DND-41 (cell line): ENCODE measurements at regions not wholly inside any gene's neighbourhood (a gene's known extent, or its start where the extent isn't known, plus 50 kb on each side); places are given as distances from the start of the nearest gene placed in this dataset.
"Not testable (repeated sequence)": the region's sequence is repeated elsewhere in the genome, so short reads cannot be mapped to it uniquely, and the experiment has no call there.

Experiments used
- ATAC-seq: fragments of 200-7000 bp; cut with Tn5 transposase; 3 replicates; pipeline ENCODE4 v1.9.1; 2021; ENCODE audit warnings: low read depth; ENCODE audit not compliant: insufficient read depth
- DNase-seq: peaks from one replicate; pipeline ENCODE4 v3.0.0-alpha.2; 2020
- H2AFZ ChIP-seq: 2 replicates; pipeline ENCODE4 v1.6.0; 2012; ENCODE audit warnings: low read depth, low read length
- H3K27ac ChIP-seq: 2 replicates; pipeline ENCODE4 v1.5.1; 2012; ENCODE audit warnings: low read length, inconsistent platforms
- H3K27me3 ChIP-seq: fragments of 200-600 bp; sonication (generic); 2 replicates; pipeline ENCODE4 v1.6.0; 2012; ENCODE audit warnings: low read length, mild to moderate bottlenecking, inconsistent platforms; ENCODE audit not compliant: insufficient read depth, poor library complexity
- H3K36me3 ChIP-seq: 2 replicates; pipeline ENCODE4 v1.5.1; 2012; ENCODE audit warnings: low read length, inconsistent platforms; ENCODE audit not compliant: insufficient read depth
- H3K4me1 ChIP-seq: 2 replicates; pipeline ENCODE4 v1.5.1; 2012; ENCODE audit warnings: mild to moderate bottlenecking, low read length; ENCODE audit not compliant: insufficient read depth
- H3K4me2 ChIP-seq: 2 replicates; pipeline ENCODE4 v1.6.0; 2012; ENCODE audit warnings: mild to moderate bottlenecking, moderate library complexity, low read length, inconsistent platforms; ENCODE audit not compliant: insufficient read depth
- H3K4me3 ChIP-seq, 2 experiments: fragments of 200-600 bp in 1 of 2; shearing (Covaris generic) in 1 of 2; 2 replicates each; pipeline ENCODE4 v1.5.1; 2012 to 2016; ENCODE audit warnings: inconsistent platforms in 2 of 2, low read length in 2 of 2, mild to moderate bottlenecking in 2 of 2, low read depth in 1 of 2, moderate library complexity in 1 of 2
- H3K79me2 ChIP-seq: 2 replicates; pipeline ENCODE4 v1.6.0; 2012; ENCODE audit warnings: low read length, inconsistent platforms; ENCODE audit not compliant: insufficient read depth
- H3K9ac ChIP-seq: 2 replicates; pipeline ENCODE4 v1.6.0; 2012; ENCODE audit warnings: low read depth, mild to moderate bottlenecking, inconsistent platforms, low read length, moderate library complexity
- H3K9me3 ChIP-seq: 2 replicates; pipeline ENCODE4 v1.5.1; 2012; ENCODE audit warnings: low read length, moderate library complexity, mild to moderate bottlenecking, inconsistent platforms; ENCODE audit not compliant: insufficient read depth, severe bottlenecking
- H4K20me1 ChIP-seq: 2 replicates; pipeline ENCODE4 v1.6.0; 2012; ENCODE audit warnings: low read length; ENCODE audit not compliant: insufficient read depth
- EZH2 ChIP-seq: IDR thresholded peaks from 3 replicates; pipeline ENCODE4 v1.6.1; 2012; ENCODE audit warnings: borderline replicate concordance, low read depth, mild to moderate bottlenecking, moderate library complexity, low read length, inconsistent platforms; ENCODE audit not compliant: severe bottlenecking
- TF ChIP-seq, protein P1 (sequence below): IDR thresholded peaks from 2 replicates; pipeline ENCODE4 v1.5.1; 2012; ENCODE audit warnings: borderline replicate concordance, low read length, moderate library complexity, mild to moderate bottlenecking; ENCODE audit not compliant: poor library complexity, severe bottlenecking; ENCODE audit errors: extremely low read depth

DNA sequence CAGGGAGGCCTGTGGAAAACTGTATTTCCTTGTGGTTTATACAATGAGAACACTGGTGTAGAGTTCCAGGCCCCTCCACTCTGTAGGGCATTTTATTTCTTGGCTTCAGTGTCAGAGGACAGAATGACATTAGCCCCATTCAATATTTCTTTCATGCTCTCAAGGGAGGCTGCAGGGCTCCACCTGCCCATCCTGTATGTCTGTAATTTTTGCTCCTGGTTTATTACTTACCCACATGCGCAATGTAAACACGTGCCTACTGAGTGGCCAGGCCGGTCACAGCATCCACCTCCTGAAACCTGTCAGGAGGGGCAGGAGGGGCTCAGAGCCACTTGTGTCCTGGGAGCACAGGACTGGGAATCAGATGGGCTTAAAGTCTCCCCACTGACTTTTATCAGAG, 82.4 kb downstream of the GADD45G start:
- H3K9me3 ChIP-seq, result no peaks in the 10 kb centered on the region
- no peak overlapping the region for H3K4me3 ChIP-seq
- no peak for TF ChIP-seq EZH2
- TF ChIP-seq, protein P1, sequence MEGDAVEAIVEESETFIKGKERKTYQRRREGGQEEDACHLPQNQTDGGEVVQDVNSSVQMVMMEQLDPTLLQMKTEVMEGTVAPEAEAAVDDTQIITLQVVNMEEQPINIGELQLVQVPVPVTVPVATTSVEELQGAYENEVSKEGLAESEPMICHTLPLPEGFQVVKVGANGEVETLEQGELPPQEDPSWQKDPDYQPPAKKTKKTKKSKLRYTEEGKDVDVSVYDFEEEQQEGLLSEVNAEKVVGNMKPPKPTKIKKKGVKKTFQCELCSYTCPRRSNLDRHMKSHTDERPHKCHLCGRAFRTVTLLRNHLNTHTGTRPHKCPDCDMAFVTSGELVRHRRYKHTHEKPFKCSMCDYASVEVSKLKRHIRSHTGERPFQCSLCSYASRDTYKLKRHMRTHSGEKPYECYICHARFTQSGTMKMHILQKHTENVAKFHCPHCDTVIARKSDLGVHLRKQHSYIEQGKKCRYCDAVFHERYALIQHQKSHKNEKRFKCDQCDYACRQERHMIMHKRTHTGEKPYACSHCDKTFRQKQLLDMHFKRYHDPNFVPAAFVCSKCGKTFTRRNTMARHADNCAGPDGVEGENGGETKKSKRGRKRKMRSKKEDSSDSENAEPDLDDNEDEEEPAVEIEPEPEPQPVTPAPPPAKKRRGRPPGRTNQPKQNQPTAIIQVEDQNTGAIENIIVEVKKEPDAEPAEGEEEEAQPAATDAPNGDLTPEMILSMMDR, result no peak
- DNase-seq (no peak), ATAC-seq (no peak)
- H3K9ac ChIP-seq, result no peak overlapping the region
- H3K4me2 ChIP-seq, result no peak overlapping the region
- no peak overlapping the region for H3K27ac ChIP-seq
- H3K79me2 ChIP-seq, result no peaks in the 10 kb centered on the region
- no peaks in the 10 kb centered on the region for H3K4me1 ChIP-seq
- H2AFZ ChIP-seq, result no peak overlapping the region
- no peaks in the 10 kb centered on the region for H4K20me1 ChIP-seq
- H3K36me3 ChIP-seq, result no peaks in the 10 kb centered on the region
- H3K27me3 ChIP-seq, result no peaks in the 10 kb centered on the region

DNA sequence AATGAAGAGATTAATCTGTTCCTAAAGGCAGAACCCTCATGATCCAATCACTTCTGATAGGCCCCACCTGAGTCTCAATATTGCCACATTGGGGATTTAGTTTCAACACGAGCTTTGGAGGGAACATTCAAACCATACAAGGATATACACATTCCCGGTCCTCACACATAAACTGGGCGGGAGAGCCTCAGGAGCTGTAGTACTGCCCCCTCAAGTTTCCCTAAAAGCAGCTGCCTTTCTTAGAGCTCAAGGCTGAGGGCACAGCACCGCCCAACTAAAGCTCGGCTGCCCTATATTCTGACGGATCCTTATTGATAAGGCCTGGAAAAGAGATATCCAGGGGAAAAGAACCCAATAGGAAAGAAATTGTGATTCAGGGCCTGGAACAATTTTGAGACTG, 83.0 kb downstream of the GADD45G start:
- no peaks in the 10 kb centered on the region for H3K4me1 ChIP-seq
- no peaks in the 10 kb centered on the region for H3K36me3 ChIP-seq
- H3K4me2 ChIP-seq, result no peak overlapping the region
- no peak for DNase-seq
- no peaks in the 10 kb centered on the region for H3K79me2 ChIP-seq
- H2AFZ ChIP-seq, result no peak overlapping the region
- H4K20me1 ChIP-seq, result no peaks in the 10 kb centered on the region
- no peak overlapping the region for H3K9ac ChIP-seq
- H3K4me3 ChIP-seq, result no peak overlapping the region
- H3K27ac ChIP-seq, result no peak overlapping the region
- no peak for TF ChIP-seq EZH2
- TF ChIP-seq, protein P1, result no peak
- ATAC-seq, result no peak
- no peaks in the 10 kb centered on the region for H3K27me3 ChIP-seq
- H3K9me3 ChIP-seq, result no peaks in the 10 kb centered on the region

DNA sequence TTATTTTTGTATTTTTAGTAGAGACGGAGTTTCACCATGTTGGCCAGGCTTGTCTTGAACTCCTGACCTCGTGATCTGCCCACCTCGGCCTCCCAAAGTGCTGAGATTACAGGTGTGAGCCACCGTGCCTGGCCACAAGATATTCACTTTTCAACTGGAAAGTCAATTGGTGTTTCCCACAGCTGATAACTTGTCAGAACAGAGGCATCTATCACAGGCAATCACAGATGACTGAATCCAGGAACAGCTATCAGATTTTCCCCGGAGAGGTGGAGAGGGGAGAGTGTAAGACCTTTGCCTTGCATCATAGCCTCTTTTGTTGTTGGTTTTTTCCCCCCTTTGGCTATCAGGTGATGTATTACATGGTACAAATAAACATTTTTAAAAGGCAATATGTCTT, 84.5 kb downstream of the GADD45G start:
- H4K20me1 ChIP-seq, H3K4me3 ChIP-seq, H3K4me2 ChIP-seq, H3K4me1 ChIP-seq, H3K79me2 ChIP-seq, H2AFZ ChIP-seq, DNase-seq, H3K9me3 ChIP-seq, H3K36me3 ChIP-seq, H3K27ac ChIP-seq, H3K27me3 ChIP-seq, H3K9ac ChIP-seq, ATAC-seq: not testable (repeated sequence)

DNA sequence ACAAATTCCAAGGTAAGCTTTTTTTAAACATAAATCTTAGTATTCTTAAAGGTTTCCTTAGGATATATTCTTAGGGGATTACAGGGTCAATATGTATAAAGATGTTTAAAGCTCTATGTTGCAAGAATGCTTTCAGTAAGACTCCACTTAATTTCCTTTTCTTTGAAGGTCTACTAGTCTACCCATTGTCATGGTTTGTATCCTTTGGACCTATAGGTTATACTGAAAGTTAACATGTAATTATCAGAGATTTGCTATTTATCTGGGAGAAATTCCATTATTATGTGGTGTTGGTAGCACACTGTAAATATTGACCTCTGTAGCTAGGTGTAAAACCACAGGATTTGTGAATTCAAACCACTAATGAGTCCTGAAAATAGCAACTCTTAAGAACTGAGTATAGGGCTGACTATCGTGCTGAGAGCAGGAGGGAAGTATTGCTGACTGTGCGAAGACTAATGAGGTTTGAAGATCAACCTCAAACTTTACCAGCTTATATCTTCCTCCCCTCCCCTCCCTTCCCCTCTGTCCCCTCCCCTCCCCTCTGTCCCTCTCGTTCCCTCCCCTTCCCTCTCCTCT, 85.6 kb downstream of the GADD45G start:
- H3K9ac ChIP-seq, result no peak overlapping the region
- no peaks in the 10 kb centered on the region for H4K20me1 ChIP-seq
- no peak overlapping the region for H3K4me2 ChIP-seq
- H3K27ac ChIP-seq, result no peak overlapping the region
- H3K27me3 ChIP-seq, result no peaks in the 10 kb centered on the region
- H3K4me3 ChIP-seq, result no peak overlapping the region
- no peak overlapping the region for H2AFZ ChIP-seq
- TF ChIP-seq EZH2, result no peak
- TF ChIP-seq, protein P1, result no peak
- ATAC-seq (peak; percentile 74), DNase-seq (no peak)
- H3K9me3 ChIP-seq, result no peaks in the 10 kb centered on the region
- no peaks in the 10 kb centered on the region for H3K4me1 ChIP-seq
- no peaks in the 10 kb centered on the region for H3K79me2 ChIP-seq
- H3K36me3 ChIP-seq, result no peaks in the 10 kb centered on the region
